GM12878 (cell line): ENCODE measurements at regions not wholly inside any gene's neighbourhood (a gene's known extent, or its start where the extent isn't known, plus 50 kb on each side); places are given as distances from the start of the nearest gene placed in this dataset.

ENCODE experiments used
- ATAC-seq: fragments of 200-7000 bp; cut with Tn5 transposase; 3 replicates; pipeline ENCODE4 v1.9.1; 2020; ENCODE audit warnings: mild to moderate bottlenecking, moderate library complexity
- BruUV-seq: library from RNA; stranded (reverse); fragments of 400-500 nt; replicated peaks from 2 replicates; lab custom pipeline; 2021; lab: Mats Ljungman, UMichigan
- CTCF ChIA-PET: fragments of 300-600 bp; sonication (Branson Sonifier 250); formaldehyde crosslinking; extraction: SDS; loops from one replicate; lab custom pipeline; 2021; ENCODE audit warnings: inconsistent platforms; lab: Yijun Ruan, JAX
- POLR2A ChIA-PET: fragments of 350-600 bp; formaldehyde crosslinking; extraction: SDS; loops from one replicate; lab custom pipeline; 2021; ENCODE audit warnings: inconsistent platforms; lab: Charles Lee
- RAD21 ChIA-PET: fragments of 300-600 bp; sonication (Branson Sonifier 250); formaldehyde crosslinking; loops from one replicate; lab custom pipeline; 2023; ENCODE audit warnings: antibody characterized with exemption; ENCODE audit not compliant: unreplicated experiment; lab: Charles Lee
- SMC1A ChIA-PET: fragments of 300-600 bp; sonication (Branson Sonifier 250); formaldehyde crosslinking; loops from one replicate; lab custom pipeline; 2023; ENCODE audit not compliant: unreplicated experiment, uncharacterized antibody; lab: Charles Lee
- DNase-seq: peaks from one replicate; pipeline ENCODE4 v3.0.0-alpha.2; 2011; ENCODE audit warnings: low read depth, low spot score
- FAIRE-seq: peaks from 3 replicates; lab custom pipeline; 2011; peaks lifted over from hg19 to GRCh38; lab: Jason Lieb, UNC
- H2AFZ ChIP-seq: 2 replicates; pipeline ENCODE4 v1.6.0; 2011; ENCODE audit warnings: low read depth, low read length, control low read depth; ENCODE audit not compliant: control insufficient read depth
- H3K27ac ChIP-seq: 2 replicates; pipeline ENCODE4 v1.5.1; 2011; ENCODE audit warnings: control low read depth; ENCODE audit not compliant: control insufficient read depth, insufficient read depth
- H3K27me3 ChIP-seq, 2 experiments: replicated peaks in 1 of 2; 2 replicates each; pipeline versions ENCODE4 v1.6.0 to v1.6.1; 2011; ENCODE audit warnings: low read length in 1 of 2; ENCODE audit not compliant: control insufficient read depth in 2 of 2, insufficient read depth in 2 of 2
- H3K36me3 ChIP-seq, 2 experiments: 2 replicates each; pipeline ENCODE4 v1.5.1; 2011; ENCODE audit warnings: low read length in 1 of 2; ENCODE audit not compliant: control insufficient read depth in 2 of 2, insufficient read depth in 2 of 2
- H3K4me1 ChIP-seq: 2 replicates; pipeline ENCODE4 v1.6.1; 2011; ENCODE audit warnings: mild to moderate bottlenecking, low read length, moderate library complexity, mixed read lengths; ENCODE audit not compliant: control insufficient read depth, insufficient read depth
- H3K4me2 ChIP-seq: 2 replicates; pipeline ENCODE4 v1.6.0; 2011; ENCODE audit warnings: control low read depth; ENCODE audit not compliant: control insufficient read depth, insufficient read depth
- H3K4me3 ChIP-seq: fragments of 200-600 bp; sonication (generic); 2 replicates; pipeline ENCODE4 v1.5.1; 2016
- H3K79me2 ChIP-seq: 2 replicates; pipeline ENCODE4 v1.6.0; 2011; ENCODE audit warnings: low read length; ENCODE audit not compliant: control insufficient read depth, insufficient read depth
- H3K9ac ChIP-seq: 2 replicates; pipeline ENCODE4 v1.8.0; 2011; ENCODE audit warnings: low read length, control low read depth, mixed read lengths; ENCODE audit not compliant: control insufficient read depth, insufficient read depth
- H3K9me3 ChIP-seq: replicated peaks from 3 replicates; pipeline ENCODE4 v1.5.1; 2011; ENCODE audit warnings: mild to moderate bottlenecking, low read length; ENCODE audit not compliant: control insufficient read depth, insufficient read depth
- H4K20me1 ChIP-seq: 2 replicates; pipeline ENCODE4 v1.6.0; 2011; ENCODE audit not compliant: control insufficient read depth, insufficient read depth
- ASH2L ChIP-seq: fragments of 300-600, 200-600 bp; sonication (generic); IDR thresholded peaks from 2 replicates; pipeline ENCODE4 v1.6.1; 2017; ENCODE audit warnings: low read depth, mild to moderate bottlenecking, borderline replicate concordance
- FOXK2 ChIP-seq: fragments of 450-650 bp; IDR thresholded peaks from 2 replicates; pipeline ENCODE4 v1.6.1; 2017; ENCODE audit warnings: mild to moderate bottlenecking, moderate library complexity
- JUND ChIP-seq: IDR thresholded peaks from 2 replicates; pipeline ENCODE4 v1.6.1; 2012; ENCODE audit warnings: low read depth, mild to moderate bottlenecking, low read length, improper control_type of control experiment, moderate library complexity
- NFYB ChIP-seq: IDR thresholded peaks from 2 replicates; pipeline ENCODE4 v1.6.1; 2011; ENCODE audit warnings: low read depth, mild to moderate bottlenecking, low read length, improper control_type of control experiment, moderate library complexity; ENCODE audit not compliant: insufficient read depth
- NKRF ChIP-seq: fragments of 450-650 bp; conservative IDR thresholded peaks from 2 replicates; pipeline ENCODE4 v1.6.1; 2017; ENCODE audit warnings: mild to moderate bottlenecking, moderate library complexity
- RAD51 ChIP-seq: fragments of 450-650 bp; IDR thresholded peaks from 2 replicates; pipeline ENCODE4 v1.6.1; 2016; ENCODE audit warnings: moderate library complexity, mild to moderate bottlenecking, inconsistent platforms
- YBX1 ChIP-seq: fragments of 450-650 bp; IDR thresholded peaks from 2 replicates; pipeline ENCODE4 v1.6.1; 2016; ENCODE audit warnings: antibody characterized with exemption
- ZNF384 ChIP-seq: IDR thresholded peaks from 2 replicates; pipeline ENCODE4 v1.6.1; 2012; ENCODE audit warnings: low read depth, mild to moderate bottlenecking, low read length, improper control_type of control experiment, borderline replicate concordance
- WGBS: methylation state at CpG from one replicate; pipeline ENCODE4 v1.1.6; 2016; ENCODE audit warnings: low lambda C conversion rate; ENCODE audit not compliant: insufficient replicate concordance, insufficient coverage; ENCODE audit errors: missing lambda C conversion rate; 5-methylcytosine and 5-hydroxymethylcytosine counted together
- in situ Hi-C: fragments of 300-500 bp; cut with MboI; formaldehyde crosslinking; loops from 9 replicates; pipeline ENCODE4 v1.14.3; 2018; ENCODE audit warnings: mixed read lengths
- intact Hi-C: fragments of 100-400 bp; cut with micrococcal nuclease; formaldehyde crosslinking; loops from one replicate; pipeline ENCODE4 v1.14.2; 2022; ENCODE audit not compliant: unreplicated experiment

- H3K4me2 ChIP-seq: no peak overlapping the region
- no peak for FAIRE-seq
- no peaks in the 10 kb centered on the region for H3K79me2 ChIP-seq
- ChIA-PET SMC1A (interaction anchor here (3.6 kb wide), 1 partner anchor 234 kb away, joined by 19 read pairs; no protein-coding TSS in a partner anchor), POLR2A (no interaction called here), RAD21 (no interaction called here), CTCF (interaction anchor here (1.0 to 5.1 kb wide), 2 partner anchors 233 to 319 kb away, joined by 3 to 24 read pairs; no protein-coding TSS in a partner anchor)
- no peaks in the 10 kb centered on the region for H4K20me1 ChIP-seq
- no peaks in the 10 kb centered on the region for H3K36me3 ChIP-seq
- H3K9me3 ChIP-seq: no peaks in the 10 kb centered on the region; the same call in 2 of the 3 replicates
- DNase-seq: no peak
- intact Hi-C loops: loop anchor here (5.0 kb wide), 1 partner anchor 83 kb away; no protein-coding TSS in a partner anchor
- ATAC-seq: no peak
- no peak overlapping the region for H2AFZ ChIP-seq
- TF ChIP-seq NKRF: no peak
- TF ChIP-seq ZNF384: no peak
- no peak for TF ChIP-seq RAD51
- TF ChIP-seq ASH2L: no peak
- no peak for TF ChIP-seq FOXK2
- TF ChIP-seq, all 136 proteins: peak for 0
- H3K27ac ChIP-seq: no peak overlapping the region
- H3K27me3 ChIP-seq: no peaks in the 10 kb centered on the region
- H3K4me1 ChIP-seq: peaks cover 20% of the 10 kb centered on the region
- 38% methylated on average over 1 of the region's 1 CpG for WGBS
- no peak overlapping the region for H3K4me3 ChIP-seq
- no peak overlapping the region for H3K9ac ChIP-seq
- in situ Hi-C loops: loop anchor here (5.0 kb wide), 1 partner anchor 233 kb away; no protein-coding TSS in a partner anchor
- no TSS peak for BruUV-seq
Measured at GRCh38 chr3:113054552-113054951, 63.8 kb downstream of the GTPBP8 start.

- DNase-seq (no peak), FAIRE-seq (no peak), ATAC-seq (no peak)
- no peak overlapping the region for H2AFZ ChIP-seq
- in situ Hi-C loops (no loop called here), intact Hi-C loops (no loop called here)
- ChIA-PET SMC1A (interaction anchor here (3.6 kb wide), 1 partner anchor 233 kb away, joined by 19 read pairs; no protein-coding TSS in a partner anchor), POLR2A (no interaction called here), RAD21 (no interaction called here), CTCF (interaction anchor here (1.0 to 5.1 kb wide), 2 partner anchors 233 to 320 kb away, joined by 3 to 24 read pairs; no protein-coding TSS in a partner anchor)
- BruUV-seq: no TSS peak
- H4K20me1 ChIP-seq: no peaks in the 10 kb centered on the region
- no peak overlapping the region for H3K4me2 ChIP-seq
- H3K27ac ChIP-seq: no peak overlapping the region
- H3K9ac ChIP-seq: no peak overlapping the region
- H3K79me2 ChIP-seq: no peaks in the 10 kb centered on the region
- peaks cover 20% of the 10 kb centered on the region for H3K4me1 ChIP-seq
- no peak overlapping the region for H3K4me3 ChIP-seq
- TF ChIP-seq NFYB (no peak), JUND (no peak), YBX1 (no peak)
- H3K27me3 ChIP-seq: no peaks in the 10 kb centered on the region
- no peaks in the 10 kb centered on the region for H3K36me3 ChIP-seq
- no peaks in the 10 kb centered on the region; the same call in 2 of the 3 replicates for H3K9me3 ChIP-seq
Measured at GRCh38 chr3:113055201-113055600, 64.4 kb downstream of the GTPBP8 start.
